CD14-positive monocyte (primary cell): ENCODE measurements at regions not wholly inside any gene's neighbourhood (a gene's known extent, or its start where the extent isn't known, plus 50 kb on each side); places are given as distances from the start of the nearest gene placed in this dataset.

ENCODE experiments used
- DNase-seq, 3 donors: peaks; one replicate each; pipeline ENCODE4 v3.0.0-alpha.2; 2011 to 2022
- H2AFZ ChIP-seq: 2 replicates; pipeline ENCODE4 v1.6.0; 2012; ENCODE audit warnings: mild to moderate bottlenecking, low read depth, low read length, inconsistent platforms; ENCODE audit not compliant: insufficient read depth, poor library complexity, severe bottlenecking
- H3K27ac ChIP-seq, 2 donors: 1 replicate in 1 of 2; 2 replicates in 1 of 2; pipeline ENCODE4 v1.5.1; 2012 to 2013; ENCODE audit warnings: low read length in 2 of 2, control low read depth in 1 of 2, inconsistent platforms in 1 of 2, low read depth in 1 of 2, mild to moderate bottlenecking in 1 of 2
- H3K27me3 ChIP-seq, 2 donors: one replicate each; pipeline versions ENCODE4 v1.6.0 to v1.6.1; 2011 to 2013; ENCODE audit warnings: low read length in 2 of 2; ENCODE audit not compliant: control insufficient read depth in 2 of 2, insufficient read depth in 2 of 2
- H3K36me3 ChIP-seq, 2 donors: replicated peaks in 1 of 2; 1 replicate in 1 of 2; 2 replicates in 1 of 2; pipeline versions ENCODE4 v1.5.1 to v1.6.1; 2012 to 2013; ENCODE audit warnings: low read length in 2 of 2, control low read depth in 1 of 2, inconsistent platforms in 1 of 2, mild to moderate bottlenecking in 1 of 2; ENCODE audit not compliant: insufficient read depth in 2 of 2, control insufficient read depth in 1 of 2
- H3K4me1 ChIP-seq, 2 donors: 1 replicate in 1 of 2; 2 replicates in 1 of 2; pipeline versions ENCODE4 v1.5.1 to v1.6.1; 2012 to 2013; ENCODE audit warnings: low read length in 2 of 2, control low read depth in 1 of 2, inconsistent platforms in 1 of 2, mild to moderate bottlenecking in 1 of 2, moderate library complexity in 1 of 2; ENCODE audit not compliant: insufficient read depth in 2 of 2, control insufficient read depth in 1 of 2
- H3K4me2 ChIP-seq: replicated peaks from 2 replicates; pipeline ENCODE3; 2012; ENCODE audit warnings: low read length, moderate library complexity, mild to moderate bottlenecking; ENCODE audit not compliant: poor library complexity, severe bottlenecking; ENCODE audit errors: extremely low read depth
- H3K4me3 ChIP-seq, 3 experiments: fragments of 200-600 bp in 1 of 3; sonication (generic) in 1 of 3; replicated peaks in 1 of 3; 1 replicate in 2 of 3; 2 replicates in 1 of 3; pipeline ENCODE4 v1.5.1; 2011 to 2013; ENCODE audit warnings: low read length in 3 of 3, mild to moderate bottlenecking in 3 of 3, control low read depth in 2 of 3, low read depth in 2 of 3, inconsistent platforms in 1 of 3, moderate library complexity in 1 of 3
- H3K79me2 ChIP-seq: 2 replicates; pipeline ENCODE4 v1.6.0; 2012; ENCODE audit warnings: mild to moderate bottlenecking, control low read depth, inconsistent platforms, low read length, moderate library complexity; ENCODE audit not compliant: insufficient read depth
- H3K9ac ChIP-seq: 2 replicates; pipeline ENCODE4 v1.6.0; 2017; ENCODE audit warnings: low read length, mild to moderate bottlenecking; ENCODE audit not compliant: insufficient read depth, poor library complexity, severe bottlenecking
- H3K9me3 ChIP-seq, 2 donors: replicated peaks in 1 of 2; 1 replicate in 1 of 2; 2 replicates in 1 of 2; pipeline versions ENCODE4 v1.5.1 to v1.6.1; 2012 to 2013; ENCODE audit warnings: low read length in 2 of 2, control low read depth in 1 of 2; ENCODE audit not compliant: control insufficient read depth in 1 of 2, insufficient read depth in 1 of 2
- H4K20me1 ChIP-seq: 2 replicates; pipeline ENCODE4 v1.6.0; 2012; ENCODE audit warnings: mild to moderate bottlenecking, low read length, control low read depth, moderate library complexity; ENCODE audit not compliant: insufficient read depth
- H3K27ac Mint-ChIP-seq, 7 donors: one replicate each; pipeline ENCODE4 v1.8.0; 2020; ENCODE audit warnings: mild to moderate bottlenecking in 7 of 7, mixed read lengths in 7 of 7, moderate library complexity in 6 of 7, inconsistent platforms in 2 of 7
- H3K27me3 Mint-ChIP-seq, 3 donors: one replicate each; pipeline ENCODE4 v1.8.0; 2021 to 2022; ENCODE audit warnings: low read depth in 3 of 3, mild to moderate bottlenecking in 3 of 3, mixed read lengths in 3 of 3, moderate library complexity in 3 of 3, inconsistent platforms in 1 of 3
- H3K36me3 Mint-ChIP-seq, 2 donors: one replicate each; pipeline ENCODE4 v1.8.0; 2020; ENCODE audit warnings: mixed read lengths in 2 of 2, inconsistent platforms in 1 of 2, mild to moderate bottlenecking in 1 of 2
- H3K4me1 Mint-ChIP-seq: one replicate; pipeline ENCODE4 v1.8.0; 2020; ENCODE audit warnings: mild to moderate bottlenecking, mixed read lengths
- H3K4me3 Mint-ChIP-seq, 2 donors: one replicate each; pipeline ENCODE4 v1.8.0; 2020; ENCODE audit warnings: mild to moderate bottlenecking in 2 of 2, mixed read lengths in 2 of 2, moderate library complexity in 1 of 2
- H3K9me3 Mint-ChIP-seq, 7 donors: one replicate each; pipeline ENCODE4 v1.8.0; 2020 to 2022; ENCODE audit warnings: mixed read lengths in 7 of 7, mild to moderate bottlenecking in 6 of 7, moderate library complexity in 6 of 7, inconsistent platforms in 2 of 7
- WGBS: methylation state at CpG from one replicate; pipeline ENCODE4 v1.1.5; 2013; ENCODE audit warnings: missing lambda C conversion rate; ENCODE audit not compliant: insufficient coverage; 5-methylcytosine and 5-hydroxymethylcytosine counted together
- intact Hi-C, 2 donors: fragments of 100-400 bp; cut with micrococcal nuclease; formaldehyde crosslinking; loops; one replicate each; pipeline versions ENCODE4 v1.15.0 to v1.15.1; 2023
- TF ChIP-seq, protein P1 (sequence below): fragments of 200-600 bp; IDR thresholded peaks from one replicate; pipeline ENCODE4 v1.8.0; 2022; ENCODE audit warnings: antibody characterized with exemption, mild to moderate bottlenecking

DNA sequence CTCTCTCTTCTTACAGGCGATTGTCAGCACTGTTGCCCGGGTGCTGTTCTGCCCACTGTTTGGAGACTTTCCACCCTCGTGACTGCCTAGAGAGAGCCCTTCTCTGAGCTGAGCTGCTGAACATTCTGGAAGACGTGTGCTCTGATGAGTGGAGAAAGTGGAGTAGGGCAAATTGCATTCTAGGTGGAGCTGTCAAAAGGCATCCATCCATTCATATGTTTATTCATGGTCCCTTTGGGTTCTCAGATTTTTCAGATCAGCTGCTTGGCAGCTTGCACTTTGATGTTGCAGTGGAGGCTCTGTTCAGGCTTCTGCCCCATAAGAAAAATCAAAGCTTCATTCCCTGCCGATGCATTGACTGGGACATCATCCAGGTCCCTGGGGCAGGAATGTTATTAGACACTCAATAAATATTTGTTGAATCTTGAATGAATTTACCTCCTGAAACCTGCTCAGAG, 120.7 kb upstream of the EEPD1 start:
- no peaks in the 10 kb centered on the region for H3K36me3 ChIP-seq
- Mint-ChIP-seq H3K4me1 (peaks cover 3% of the 10 kb centered on the region), H3K4me3 (no peak overlapping the region), H3K9me3 (peaks cover 0 to 3% (median 0%) of the 10 kb centered on the region in 7 donors), H3K27me3 (peaks cover 7 to 10% (median 9%) of the 10 kb centered on the region in 3 donors), H3K36me3 (no peaks in the 10 kb centered on the region), H3K27ac (peak overlapping the region in 1 of 7 donors; percentile 43)
- 100% methylated on average over 2 of the region's 5 CpGs for WGBS
- H4K20me1 ChIP-seq: no peaks in the 10 kb centered on the region
- no peak overlapping the region for H3K9ac ChIP-seq
- no peak overlapping the region for H3K4me2 ChIP-seq
- no peak for DNase-seq
- TF ChIP-seq, protein P1, sequence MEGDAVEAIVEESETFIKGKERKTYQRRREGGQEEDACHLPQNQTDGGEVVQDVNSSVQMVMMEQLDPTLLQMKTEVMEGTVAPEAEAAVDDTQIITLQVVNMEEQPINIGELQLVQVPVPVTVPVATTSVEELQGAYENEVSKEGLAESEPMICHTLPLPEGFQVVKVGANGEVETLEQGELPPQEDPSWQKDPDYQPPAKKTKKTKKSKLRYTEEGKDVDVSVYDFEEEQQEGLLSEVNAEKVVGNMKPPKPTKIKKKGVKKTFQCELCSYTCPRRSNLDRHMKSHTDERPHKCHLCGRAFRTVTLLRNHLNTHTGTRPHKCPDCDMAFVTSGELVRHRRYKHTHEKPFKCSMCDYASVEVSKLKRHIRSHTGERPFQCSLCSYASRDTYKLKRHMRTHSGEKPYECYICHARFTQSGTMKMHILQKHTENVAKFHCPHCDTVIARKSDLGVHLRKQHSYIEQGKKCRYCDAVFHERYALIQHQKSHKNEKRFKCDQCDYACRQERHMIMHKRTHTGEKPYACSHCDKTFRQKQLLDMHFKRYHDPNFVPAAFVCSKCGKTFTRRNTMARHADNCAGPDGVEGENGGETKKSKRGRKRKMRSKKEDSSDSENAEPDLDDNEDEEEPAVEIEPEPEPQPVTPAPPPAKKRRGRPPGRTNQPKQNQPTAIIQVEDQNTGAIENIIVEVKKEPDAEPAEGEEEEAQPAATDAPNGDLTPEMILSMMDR: no peak
- no peaks in the 10 kb centered on the region for H3K4me1 ChIP-seq
- no peak overlapping the region for H3K27ac ChIP-seq
- H3K27me3 ChIP-seq: peaks cover 0 to 2% of the 10 kb centered on the region in 2 donors
- H2AFZ ChIP-seq: no peak overlapping the region
- H3K9me3 ChIP-seq: no peaks in the 10 kb centered on the region
- H3K4me3 ChIP-seq: no peak overlapping the region
- no peaks in the 10 kb centered on the region for H3K79me2 ChIP-seq
- intact Hi-C loops: no loop called here

- Mint-ChIP-seq H3K4me1 (peaks cover 6% of the 10 kb centered on the region), H3K36me3 (no peaks in the 10 kb centered on the region), H3K27ac (no peak overlapping the region), H3K9me3 (peaks cover 0 to 3% (median 0%) of the 10 kb centered on the region in 7 donors), H3K27me3 (peaks cover 7 to 9% (median 8%) of the 10 kb centered on the region in 3 donors), H3K4me3 (no peak overlapping the region)
- Histone ChIP-seq H3K4me1 (no peaks in the 10 kb centered on the region), H3K27me3 (peaks cover 0 to 2% of the 10 kb centered on the region in 2 donors), H4K20me1 (no peaks in the 10 kb centered on the region), H3K79me2 (no peaks in the 10 kb centered on the region), H3K4me2 (no peak overlapping the region), H3K9me3 (no peaks in the 10 kb centered on the region), H2AFZ (no peak overlapping the region), H3K4me3 (no peak overlapping the region), H3K27ac (no peak overlapping the region), H3K9ac (no peak overlapping the region), H3K36me3 (no peaks in the 10 kb centered on the region)
- TF ChIP-seq, protein P1: no peak
- DNase-seq: peak in 1 of 3 donors; percentile 11
- intact Hi-C loops: no loop called here
- WGBS: 100% methylated on average over 2 of the region's 4 CpGs
Measured at GRCh38 chr7:36034020-36034419, 119.0 kb upstream of the EEPD1 start.
